ENCODE measurements at regions not wholly inside any gene's neighbourhood (a gene's known extent, or its start where the extent isn't known, plus 50 kb on each side); places are given as distances from the start of the nearest gene placed in this dataset.

DNA sequence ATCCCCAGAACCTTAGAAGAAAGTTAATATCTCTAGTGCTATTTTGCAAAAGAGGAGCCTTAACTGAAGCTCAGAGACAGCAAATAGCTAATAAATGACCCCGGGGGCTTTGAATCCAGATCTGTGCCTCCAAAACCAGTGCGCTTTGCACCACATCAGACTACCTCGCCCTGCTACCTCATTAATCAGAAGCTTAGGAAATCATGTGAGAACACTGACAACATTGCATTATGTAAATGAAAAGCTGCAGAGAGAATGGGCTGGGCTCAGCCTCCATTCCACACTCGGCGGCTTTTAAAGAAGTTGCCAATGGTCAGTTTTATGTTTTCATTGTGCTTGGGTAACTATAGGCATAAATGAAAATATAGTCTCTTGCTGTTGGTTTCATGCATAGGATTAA is 54.0 kb upstream of the STMND1 start:
- DNase-seq (ENCODE audit: low read depth) = no peak
- H3K4me3 ChIP-seq (ENCODE audit: low read depth, low read length) = no peak overlapping the region
- TF ChIP-seq, protein P1, sequence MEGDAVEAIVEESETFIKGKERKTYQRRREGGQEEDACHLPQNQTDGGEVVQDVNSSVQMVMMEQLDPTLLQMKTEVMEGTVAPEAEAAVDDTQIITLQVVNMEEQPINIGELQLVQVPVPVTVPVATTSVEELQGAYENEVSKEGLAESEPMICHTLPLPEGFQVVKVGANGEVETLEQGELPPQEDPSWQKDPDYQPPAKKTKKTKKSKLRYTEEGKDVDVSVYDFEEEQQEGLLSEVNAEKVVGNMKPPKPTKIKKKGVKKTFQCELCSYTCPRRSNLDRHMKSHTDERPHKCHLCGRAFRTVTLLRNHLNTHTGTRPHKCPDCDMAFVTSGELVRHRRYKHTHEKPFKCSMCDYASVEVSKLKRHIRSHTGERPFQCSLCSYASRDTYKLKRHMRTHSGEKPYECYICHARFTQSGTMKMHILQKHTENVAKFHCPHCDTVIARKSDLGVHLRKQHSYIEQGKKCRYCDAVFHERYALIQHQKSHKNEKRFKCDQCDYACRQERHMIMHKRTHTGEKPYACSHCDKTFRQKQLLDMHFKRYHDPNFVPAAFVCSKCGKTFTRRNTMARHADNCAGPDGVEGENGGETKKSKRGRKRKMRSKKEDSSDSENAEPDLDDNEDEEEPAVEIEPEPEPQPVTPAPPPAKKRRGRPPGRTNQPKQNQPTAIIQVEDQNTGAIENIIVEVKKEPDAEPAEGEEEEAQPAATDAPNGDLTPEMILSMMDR (IDR thresholded peaks at IDR 0.05; ENCODE audit: low read depth, low read length, missing control alignments) = no peak

DNA sequence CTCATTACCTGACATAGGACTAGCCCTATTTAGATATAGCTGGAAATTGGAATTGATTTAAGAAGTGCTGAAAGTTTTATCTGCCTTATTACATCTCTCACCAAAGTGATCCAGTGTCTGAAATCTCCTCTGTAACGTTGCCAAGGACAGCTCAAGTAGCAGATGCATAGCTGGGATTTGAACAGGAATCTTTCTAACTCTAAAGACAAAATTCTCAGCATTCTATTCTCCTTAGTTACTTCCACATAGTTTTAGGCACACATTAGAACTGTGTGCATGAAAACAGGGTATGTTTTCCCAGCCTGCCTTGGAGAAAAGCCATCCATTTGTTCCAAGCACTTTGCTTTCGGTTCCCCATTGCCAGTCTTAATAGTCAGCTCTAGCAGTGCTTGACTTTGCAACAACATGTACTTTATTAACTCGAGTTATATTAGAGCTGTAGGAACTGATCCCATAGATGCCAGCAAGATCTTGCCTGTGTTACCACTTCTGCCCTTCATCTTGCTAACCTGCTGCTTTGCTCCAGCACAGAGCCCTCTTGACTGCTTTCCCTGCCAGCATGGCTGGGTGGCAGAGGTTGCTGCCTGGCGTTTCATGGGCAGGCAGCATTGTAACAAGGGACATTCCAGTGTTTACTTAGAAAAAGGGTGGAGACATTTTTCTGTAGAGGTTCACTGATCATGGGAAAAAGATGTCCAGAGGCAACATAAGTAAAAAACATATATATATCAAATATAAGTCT is 56.1 kb upstream of the STMND1 start:
- DNase-seq (ENCODE audit: low read depth) = no peak
- no peak overlapping the region for H3K4me3 ChIP-seq (ENCODE audit: low read depth, low read length)
- TF ChIP-seq, protein P1 (IDR thresholded peaks at IDR 0.05; ENCODE audit: low read depth, low read length, missing control alignments) = no peak

DNA sequence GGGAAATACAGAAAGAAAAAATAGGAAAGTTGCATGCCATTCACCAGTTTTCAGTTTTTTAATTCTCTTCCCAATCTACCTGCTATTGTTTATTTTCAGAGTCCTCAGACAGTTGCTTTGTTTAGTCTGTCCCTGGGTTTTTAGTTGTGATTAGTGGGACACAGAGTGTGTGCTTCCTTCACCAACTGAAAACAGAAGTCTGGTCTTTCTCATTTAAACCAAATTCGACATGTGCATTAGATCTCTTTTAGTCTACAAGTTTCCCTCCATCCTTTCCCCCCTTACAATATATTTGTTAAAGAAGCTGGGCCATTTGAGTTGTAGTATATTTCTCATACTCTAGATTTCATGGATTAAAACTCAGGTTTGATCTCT is 58.7 kb upstream of the STMND1 start:
- TF ChIP-seq, protein P1 (IDR thresholded peaks at IDR 0.05; ENCODE audit: low read depth, low read length, missing control alignments) = no peak
- H3K4me3 ChIP-seq (ENCODE audit: low read depth, low read length) = no peak overlapping the region
- DNase-seq (ENCODE audit: low read depth) = no peak

DNA sequence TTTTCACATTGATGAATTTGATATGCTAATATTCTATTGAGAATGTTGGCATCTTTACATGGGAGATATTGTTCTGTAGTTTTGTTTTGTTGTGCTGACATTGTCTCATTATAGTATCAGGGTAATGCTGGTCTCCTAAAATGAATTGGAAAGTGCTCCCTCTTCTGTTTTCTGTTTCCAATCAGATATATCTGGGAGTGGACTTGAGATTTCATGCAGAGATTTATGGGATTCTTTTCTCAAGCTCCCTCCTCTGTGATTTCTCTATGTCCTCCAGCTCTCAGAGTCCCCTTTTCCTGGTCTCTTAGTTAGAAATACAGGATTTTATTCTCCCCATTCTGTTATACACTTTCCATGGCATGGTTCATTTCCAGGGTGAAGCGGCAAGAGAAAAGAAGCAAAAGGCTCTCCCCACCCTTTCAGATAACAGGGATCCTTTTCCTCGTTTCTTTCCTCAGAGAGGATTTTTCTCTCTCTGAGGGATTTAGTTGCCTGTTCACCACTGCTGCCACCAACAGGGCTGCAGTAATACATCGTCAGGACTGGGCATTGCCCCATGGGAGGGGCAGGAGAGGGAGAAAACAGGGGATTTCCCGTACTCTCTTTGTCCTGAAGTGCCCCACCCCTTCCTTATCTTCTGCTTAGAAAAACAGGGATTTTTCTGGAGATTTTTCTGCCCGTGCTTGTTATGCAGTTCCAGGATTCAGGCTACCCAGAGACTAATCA is 59.3 kb upstream of the STMND1 start:
- DNase-seq (ENCODE audit: low read depth) = no peak
- no peak overlapping the region for H3K4me3 ChIP-seq (ENCODE audit: low read depth, low read length)
- TF ChIP-seq, protein P1 (IDR thresholded peaks at IDR 0.05; ENCODE audit: low read depth, low read length, missing control alignments) = no peak

DNA sequence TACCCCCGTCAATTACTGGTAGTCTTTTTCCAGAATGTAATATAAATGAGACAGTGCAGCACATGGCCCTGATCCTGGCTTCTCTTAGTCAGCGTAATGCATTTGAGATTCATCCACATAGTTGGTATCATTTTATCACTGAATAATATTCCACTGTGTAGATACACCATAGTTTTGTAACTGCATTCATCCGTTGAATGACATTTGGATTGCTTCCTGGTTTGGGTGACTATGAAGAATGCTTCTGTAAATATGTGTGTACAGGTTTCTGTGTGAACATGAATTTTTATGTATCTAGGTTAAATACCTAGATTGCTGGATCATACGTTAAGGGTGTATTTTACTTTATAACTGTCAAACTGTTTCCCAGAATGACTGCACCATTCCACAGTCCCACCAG is 62.6 kb upstream of the STMND1 start:
- TF ChIP-seq, protein P1 (IDR thresholded peaks at IDR 0.05; ENCODE audit: low read depth, low read length, missing control alignments) = no peak
- H3K4me3 ChIP-seq (ENCODE audit: low read depth, low read length) = no peak overlapping the region
- DNase-seq (ENCODE audit: low read depth) = no peak

DNA sequence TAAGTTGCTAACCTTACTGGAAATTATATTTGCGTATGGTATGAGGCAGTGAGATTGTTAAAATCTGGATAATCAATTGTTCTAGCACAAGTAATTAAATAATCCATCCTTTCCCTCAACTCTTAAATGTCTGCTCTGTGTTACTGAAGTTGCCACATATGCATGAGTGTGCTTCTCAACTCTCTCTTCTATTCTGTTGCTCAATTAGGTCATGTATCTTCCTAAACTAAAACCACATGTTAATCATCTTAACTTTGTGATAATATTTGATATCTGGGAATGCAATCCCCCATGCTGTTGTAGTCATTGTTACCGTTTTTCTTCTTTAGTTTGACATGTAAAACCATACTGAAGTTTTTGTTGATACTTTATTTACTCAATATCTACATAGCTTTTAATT is 63.5 kb upstream of the STMND1 start:
- no peak for DNase-seq (ENCODE audit: low read depth)
- no peak overlapping the region for H3K4me3 ChIP-seq (ENCODE audit: low read depth, low read length)
- TF ChIP-seq, protein P1 (IDR thresholded peaks at IDR 0.05; ENCODE audit: low read depth, low read length, missing control alignments) = no peak

DNA sequence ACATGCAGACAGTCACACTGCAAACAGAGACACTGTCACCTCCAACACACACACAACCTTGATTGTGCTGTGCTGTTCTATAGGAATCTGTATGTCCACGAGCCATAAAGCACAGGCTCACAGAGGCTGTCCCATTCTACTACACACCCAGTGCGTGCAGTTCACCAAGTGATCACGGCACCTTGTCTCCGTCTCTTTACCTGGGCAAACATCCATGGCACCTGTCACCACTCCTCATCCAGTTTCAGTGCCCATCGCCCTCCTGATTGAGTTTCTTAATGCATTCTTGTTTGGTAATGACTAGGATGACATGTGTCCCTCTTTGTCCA is 65.8 kb upstream of the STMND1 start:
- DNase-seq (ENCODE audit: low read depth) = no peak
- H3K4me3 ChIP-seq (ENCODE audit: low read depth, low read length) = no peak overlapping the region
- TF ChIP-seq, protein P1 (IDR thresholded peaks at IDR 0.05; ENCODE audit: low read depth, low read length, missing control alignments) = no peak

All from GM12864 (cell line).